Hepatocyte (in vitro differentiated cells): ENCODE measurements at regions not wholly inside any gene's neighbourhood (a gene's known extent, or its start where the extent isn't known, plus 50 kb on each side); places are given as distances from the start of the nearest gene placed in this dataset.

Experiments used
- DNase-seq: peaks from one replicate; pipeline ENCODE4 v3.0.0-alpha.2; 2016; ENCODE audit warnings: low spot score
- H2AFZ ChIP-seq: fragments of 200-600 bp; sonication (generic); 2 replicates; pipeline ENCODE4 v1.6.0; 2016; ENCODE audit warnings: antibody characterized with exemption, mild to moderate bottlenecking
- H3K27ac ChIP-seq: fragments of 200-600 bp; sonication (generic); 2 replicates; pipeline ENCODE4 v1.5.1; 2016; ENCODE audit warnings: mild to moderate bottlenecking
- H3K27me3 ChIP-seq: fragments of 200-600 bp; sonication (generic); 2 replicates; pipeline ENCODE4 v1.6.1; 2016
- H3K36me3 ChIP-seq: fragments of 200-600 bp; sonication (generic); replicated peaks from 2 replicates; pipeline ENCODE4 v1.5.1; 2016; ENCODE audit warnings: low read depth; ENCODE audit not compliant: insufficient read depth
- H3K4me1 ChIP-seq: fragments of 200-600 bp; sonication (generic); 2 replicates; pipeline ENCODE4 v1.5.1; 2016; ENCODE audit warnings: mild to moderate bottlenecking, moderate library complexity; ENCODE audit not compliant: insufficient read depth
- H3K4me2 ChIP-seq: fragments of 200-600 bp; sonication (generic); 2 replicates; pipeline ENCODE4 v1.6.0; 2016
- H3K4me3 ChIP-seq: fragments of 200-600 bp; sonication (generic); 2 replicates; pipeline ENCODE4 v1.5.1; 2016; ENCODE audit warnings: mild to moderate bottlenecking
- H3K79me2 ChIP-seq: fragments of 200-600 bp; sonication (generic); 2 replicates; pipeline ENCODE4 v1.6.0; 2017; ENCODE audit warnings: mild to moderate bottlenecking
- H3K9me2 ChIP-seq: fragments of 200-600 bp; sonication (generic); replicated peaks from 2 replicates; pipeline ENCODE4 v1.6.0; 2017; ENCODE audit warnings: mild to moderate bottlenecking; ENCODE audit not compliant: insufficient read depth
- H3K9me3 ChIP-seq: fragments of 200-600 bp; sonication (generic); 2 replicates; pipeline ENCODE4 v1.5.1; 2016; ENCODE audit warnings: low read depth, mild to moderate bottlenecking
- H4K20me1 ChIP-seq: fragments of 200-600 bp; sonication (generic); 2 replicates; pipeline ENCODE4 v1.6.0; 2016; ENCODE audit warnings: mild to moderate bottlenecking; ENCODE audit not compliant: insufficient read depth, poor library complexity, severe bottlenecking
- EZH2 ChIP-seq: fragments of 200-600 bp; sonication (generic); IDR thresholded peaks from 2 replicates; pipeline ENCODE4 v1.6.1; 2016; ENCODE audit warnings: antibody characterized with exemption, mild to moderate bottlenecking, borderline replicate concordance
- EZH2phosphoT487 ChIP-seq: fragments of 200-600 bp; sonication (generic); IDR thresholded peaks from one replicate; pipeline ENCODE4 v1.6.1; 2018; ENCODE audit warnings: antibody characterized with exemption, mild to moderate bottlenecking, low read depth, moderate library complexity; ENCODE audit not compliant: unreplicated experiment, severe bottlenecking
- WGBS: methylation state at CpG from one replicate; pipeline ENCODE4 v1.1.6; 2016; ENCODE audit warnings: low lambda C conversion rate; ENCODE audit errors: missing lambda C conversion rate; 5-methylcytosine and 5-hydroxymethylcytosine counted together
- TF ChIP-seq, protein P1 (sequence below): fragments of 200-600 bp; sonication (generic); IDR thresholded peaks from 2 replicates; pipeline ENCODE4 v1.5.1; 2016; ENCODE audit warnings: antibody characterized with exemption, mild to moderate bottlenecking; ENCODE audit not compliant: poor library complexity

- H3K9me3 ChIP-seq, result no peaks in the 10 kb centered on the region
These were observed 773.2 kb upstream of the LRRC4C start for GRCh38 chr11:42232673-42233072.

GRCh38 chr11:42234451-42234951, 775.0 kb upstream of the LRRC4C start:
- Histone ChIP-seq H3K9me3 (no peaks in the 10 kb centered on the region), H3K4me1 (peaks cover 1% of the 10 kb centered on the region), H4K20me1 (no peaks in the 10 kb centered on the region), H3K79me2 (no peaks in the 10 kb centered on the region), H3K4me3 (no peak overlapping the region), H3K9me2 (no peaks in the 10 kb centered on the region), H3K4me2 (no peak overlapping the region), H3K27me3 (no peaks in the 10 kb centered on the region), H2AFZ (no peak overlapping the region), H3K36me3 (no peaks in the 10 kb centered on the region), H3K27ac (no peak overlapping the region)
- WGBS, result 18% methylated on average over 1 of the region's 1 CpG
- DNase-seq, result no peak
- TF ChIP-seq, protein P1, sequence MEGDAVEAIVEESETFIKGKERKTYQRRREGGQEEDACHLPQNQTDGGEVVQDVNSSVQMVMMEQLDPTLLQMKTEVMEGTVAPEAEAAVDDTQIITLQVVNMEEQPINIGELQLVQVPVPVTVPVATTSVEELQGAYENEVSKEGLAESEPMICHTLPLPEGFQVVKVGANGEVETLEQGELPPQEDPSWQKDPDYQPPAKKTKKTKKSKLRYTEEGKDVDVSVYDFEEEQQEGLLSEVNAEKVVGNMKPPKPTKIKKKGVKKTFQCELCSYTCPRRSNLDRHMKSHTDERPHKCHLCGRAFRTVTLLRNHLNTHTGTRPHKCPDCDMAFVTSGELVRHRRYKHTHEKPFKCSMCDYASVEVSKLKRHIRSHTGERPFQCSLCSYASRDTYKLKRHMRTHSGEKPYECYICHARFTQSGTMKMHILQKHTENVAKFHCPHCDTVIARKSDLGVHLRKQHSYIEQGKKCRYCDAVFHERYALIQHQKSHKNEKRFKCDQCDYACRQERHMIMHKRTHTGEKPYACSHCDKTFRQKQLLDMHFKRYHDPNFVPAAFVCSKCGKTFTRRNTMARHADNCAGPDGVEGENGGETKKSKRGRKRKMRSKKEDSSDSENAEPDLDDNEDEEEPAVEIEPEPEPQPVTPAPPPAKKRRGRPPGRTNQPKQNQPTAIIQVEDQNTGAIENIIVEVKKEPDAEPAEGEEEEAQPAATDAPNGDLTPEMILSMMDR, result no peak
- no peak for TF ChIP-seq EZH2phosphoT487

More at GRCh38 chr11:42232673-42233072, 773.2 kb upstream of the LRRC4C start:
- Histone ChIP-seq H3K27ac (no peak overlapping the region), H3K4me1 (no peaks in the 10 kb centered on the region), H3K36me3 (no peaks in the 10 kb centered on the region), H3K4me2 (no peak overlapping the region), H4K20me1 (no peaks in the 10 kb centered on the region), H3K4me3 (no peak overlapping the region), H3K27me3 (no peaks in the 10 kb centered on the region), H2AFZ (no peak overlapping the region), H3K9me2 (no peaks in the 10 kb centered on the region), H3K79me2 (no peaks in the 10 kb centered on the region)
- TF ChIP-seq EZH2phosphoT487 (no peak), EZH2 (no peak)
- TF ChIP-seq, protein P1, result no peak
- 79% methylated on average over 5 of the region's 5 CpGs for WGBS
- no peak for DNase-seq

DNA sequence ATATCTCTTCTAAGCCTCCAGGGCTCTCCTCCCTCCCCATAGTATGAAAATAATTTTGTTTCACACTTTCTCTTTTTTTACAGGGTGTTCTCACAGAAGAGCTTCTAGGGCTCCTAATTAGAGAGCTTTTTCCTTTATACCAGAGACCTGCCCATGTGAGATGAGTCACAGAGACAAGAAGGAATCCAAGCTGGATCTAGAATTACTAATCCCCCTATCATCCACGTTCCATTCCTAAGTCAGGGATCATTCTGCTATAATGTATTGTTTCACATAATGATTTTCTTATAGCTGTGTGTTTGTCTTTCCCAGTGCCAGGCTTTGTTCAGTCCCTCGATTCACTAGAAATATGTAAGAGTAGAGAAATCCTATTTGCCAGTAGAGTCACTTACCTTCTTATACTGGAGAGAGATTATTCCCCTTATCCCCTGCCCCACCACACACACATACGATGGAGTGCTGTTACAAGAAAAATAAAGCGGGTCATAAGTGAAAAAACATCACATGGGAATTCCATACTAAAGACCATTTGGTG, 778.3 kb upstream of the LRRC4C start:
- 77% methylated on average over 4 of the region's 4 CpGs for WGBS
- H3K4me1 ChIP-seq, result peaks cover 7% of the 10 kb centered on the region
- no peak overlapping the region for H3K27ac ChIP-seq
- H3K9me3 ChIP-seq, result no peaks in the 10 kb centered on the region
- no peaks in the 10 kb centered on the region for H3K27me3 ChIP-seq
- no peaks in the 10 kb centered on the region for H4K20me1 ChIP-seq
- TF ChIP-seq, protein P1, result no peak
- TF ChIP-seq EZH2 (no peak), EZH2phosphoT487 (no peak)
- no peak overlapping the region for H3K4me2 ChIP-seq
- no peaks in the 10 kb centered on the region for H3K36me3 ChIP-seq
- no peak overlapping the region for H2AFZ ChIP-seq
- no peak overlapping the region for H3K4me3 ChIP-seq
- no peaks in the 10 kb centered on the region for H3K79me2 ChIP-seq
- DNase-seq, result no peak
- no peaks in the 10 kb centered on the region for H3K9me2 ChIP-seq
